GM11168 (cell line): ENCODE measurements at regions not wholly inside any gene's neighbourhood (a gene's known extent, or its start where the extent isn't known, plus 50 kb on each side); places are given as distances from the start of the nearest gene placed in this dataset.

Experiments
- in situ Hi-C: fragments of 300-500 bp; cut with MboI; formaldehyde crosslinking; loops from one replicate; pipeline ENCODE4 v1.12.0; 2022; ENCODE audit warnings: low sequenced_read_pairs; ENCODE audit not compliant: unreplicated experiment

DNA sequence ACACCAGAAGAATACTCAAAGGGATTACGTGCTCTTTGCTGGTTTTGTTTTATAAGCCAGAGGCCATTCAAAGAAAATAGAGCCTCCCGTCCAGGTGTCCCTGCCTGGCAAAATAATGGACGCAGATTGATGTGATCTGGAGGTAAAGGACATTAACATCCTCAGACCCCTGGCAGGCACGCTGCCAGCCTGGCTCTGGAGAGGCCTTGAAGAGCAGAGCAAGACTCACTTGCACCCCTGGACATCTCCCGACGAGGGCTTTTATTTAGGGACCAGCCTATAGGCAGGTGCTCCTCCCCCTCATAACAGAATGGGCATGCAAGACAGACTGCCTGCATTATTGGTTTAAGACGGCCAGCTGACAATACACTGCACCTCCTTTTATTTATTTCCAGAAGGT, 291.3 kb downstream of the BCL11A start:
- in situ Hi-C loops, result no loop called here

GRCh38 chr2:60260639-60261296, 292.7 kb downstream of the BCL11A start:
- in situ Hi-C loops, result no loop called here

DNA sequence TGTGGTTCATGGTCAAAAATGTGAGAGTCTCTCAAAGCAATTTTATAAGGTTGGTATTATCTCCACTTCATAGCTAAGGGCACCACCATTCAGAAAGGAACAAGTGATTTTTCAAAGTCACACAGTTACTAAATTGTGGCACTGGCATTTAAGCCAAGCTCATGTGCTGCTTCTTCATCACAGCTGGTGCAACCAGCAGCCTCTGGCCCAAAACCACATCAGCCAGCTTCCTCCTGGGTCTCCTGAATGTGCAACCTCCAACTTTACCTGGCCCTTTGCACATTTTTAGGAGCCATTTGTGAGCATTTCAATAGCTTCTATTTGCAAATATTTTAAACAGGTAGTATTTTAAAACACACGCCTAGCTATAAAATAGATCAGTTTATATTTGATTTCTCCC, 293.7 kb downstream of the BCL11A start:
- in situ Hi-C loops, result no loop called here

DNA sequence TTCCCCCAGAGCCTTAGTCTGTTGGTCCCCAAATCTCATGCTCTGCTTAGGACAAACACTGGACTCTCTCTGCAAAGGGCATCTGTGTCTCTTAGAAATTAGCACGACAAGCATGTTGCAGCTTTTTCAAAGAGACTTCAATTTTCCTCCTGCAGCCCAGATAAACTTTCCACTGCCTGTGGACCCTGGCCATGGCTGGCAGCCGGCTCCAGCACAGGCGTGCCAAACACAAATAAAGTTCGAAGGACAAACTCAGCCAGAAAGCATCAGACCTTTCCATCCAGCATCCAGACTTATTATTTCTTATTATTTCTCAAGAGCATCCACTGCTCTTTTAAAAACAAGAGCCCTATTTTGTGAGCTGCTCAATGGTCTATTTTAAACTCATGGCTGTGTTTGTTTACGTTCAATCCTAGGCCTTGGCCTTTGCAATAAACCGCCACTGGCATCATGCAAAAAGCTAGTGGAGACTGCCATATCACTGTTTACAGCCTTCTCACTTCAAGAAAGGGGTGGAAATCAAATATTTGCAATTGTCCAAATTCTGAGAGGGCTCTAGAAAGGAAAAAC, 300.8 kb downstream of the BCL11A start:
- in situ Hi-C loops, result no loop called here

- in situ Hi-C loops, result no loop called here
These were observed 302.2 kb downstream of the BCL11A start for GRCh38 chr2:60251247-60251646.

GRCh38 chr2:60249879-60250278, 303.6 kb downstream of the BCL11A start:
- in situ Hi-C loops, result no loop called here

GRCh38 chr2:60247471-60247870, 306.0 kb downstream of the BCL11A start:
- in situ Hi-C loops, result no loop called here

DNA sequence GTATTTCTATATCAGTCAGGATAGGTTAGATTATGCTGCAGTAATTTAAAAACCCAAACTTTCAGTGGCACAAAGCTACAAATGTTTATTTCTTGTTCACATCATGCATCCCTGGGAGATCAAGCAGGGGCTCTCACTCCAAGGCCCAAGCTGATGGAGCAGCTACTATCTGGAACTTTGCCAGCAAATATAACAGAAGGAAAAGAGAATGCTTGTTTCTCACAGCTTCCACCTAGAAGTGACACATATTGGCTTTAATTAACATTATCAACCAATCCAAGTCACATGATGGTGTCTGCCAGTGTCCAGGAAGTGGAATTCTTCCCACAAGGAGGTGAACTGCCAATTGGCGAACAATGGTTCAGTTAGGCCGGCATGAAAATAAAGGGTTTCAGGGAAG, 306.9 kb downstream of the BCL11A start:
- in situ Hi-C loops, result no loop called here

DNA sequence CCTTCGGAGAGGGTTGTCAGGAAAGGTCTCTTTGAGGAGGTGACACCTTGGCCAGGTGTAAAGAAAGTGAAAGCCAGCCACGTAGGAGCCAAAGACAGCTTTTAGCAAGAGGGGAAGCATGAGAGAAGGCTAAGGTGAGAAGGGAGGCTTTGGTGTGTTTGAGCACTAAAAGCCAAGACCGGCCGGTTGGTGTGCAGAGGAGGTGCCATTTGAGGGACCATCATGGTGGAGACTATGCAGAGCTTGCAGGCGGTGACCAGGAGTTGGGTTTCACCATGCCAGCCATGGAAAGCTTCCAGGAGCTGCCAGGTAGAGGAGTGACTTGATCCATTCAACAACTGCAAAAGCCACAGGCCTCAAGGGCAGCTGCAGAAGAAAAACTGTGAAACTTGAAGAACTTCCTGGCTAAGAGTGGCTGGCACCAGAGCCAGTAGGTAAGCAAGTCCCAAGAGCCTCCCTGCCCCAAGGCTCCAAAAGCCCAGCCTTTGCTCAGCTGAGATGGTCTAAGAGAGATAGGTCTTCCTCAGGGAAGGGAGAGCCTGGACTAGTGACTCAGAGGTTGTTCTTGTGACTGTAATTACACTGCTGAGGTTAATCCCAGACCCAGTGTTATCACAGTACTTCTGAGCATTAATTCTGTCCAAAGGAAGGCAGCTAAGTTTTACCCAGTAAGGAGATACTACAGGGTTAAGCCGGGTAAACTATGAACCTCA, 319.0 kb downstream of the BCL11A start:
- in situ Hi-C loops, result no loop called here

GRCh38 chr2:60230596-60230995, 322.9 kb downstream of the BCL11A start:
- in situ Hi-C loops, result no loop called here

DNA sequence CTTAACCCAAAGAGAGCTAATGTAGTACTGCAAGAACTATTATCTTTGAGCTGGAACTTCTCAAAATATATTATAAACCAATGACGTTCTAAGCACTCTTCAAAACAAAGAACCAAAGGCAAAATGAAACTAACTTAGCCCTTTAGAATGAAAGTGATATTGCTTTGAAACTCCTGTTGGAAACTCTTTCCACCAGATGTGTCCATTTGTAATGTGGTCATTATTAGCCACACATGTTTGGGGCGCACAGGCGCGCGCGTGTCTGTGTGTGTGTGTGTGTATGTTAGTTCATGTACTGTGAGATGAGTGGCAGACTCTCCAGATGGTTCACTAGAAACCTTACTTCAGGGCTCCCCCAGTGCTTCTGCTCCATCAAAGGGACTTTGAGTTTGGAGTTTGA, 323.4 kb downstream of the BCL11A start:
- in situ Hi-C loops, result no loop called here

GRCh38 chr2:60226943-60227342, 326.5 kb downstream of the BCL11A start:
- in situ Hi-C loops, result no loop called here

- in situ Hi-C loops, result no loop called here
These were observed 327.3 kb downstream of the BCL11A start for GRCh38 chr2:60226191-60226590.

GRCh38 chr2:60223859-60224258, 329.6 kb downstream of the BCL11A start:
- in situ Hi-C loops, result no loop called here

DNA sequence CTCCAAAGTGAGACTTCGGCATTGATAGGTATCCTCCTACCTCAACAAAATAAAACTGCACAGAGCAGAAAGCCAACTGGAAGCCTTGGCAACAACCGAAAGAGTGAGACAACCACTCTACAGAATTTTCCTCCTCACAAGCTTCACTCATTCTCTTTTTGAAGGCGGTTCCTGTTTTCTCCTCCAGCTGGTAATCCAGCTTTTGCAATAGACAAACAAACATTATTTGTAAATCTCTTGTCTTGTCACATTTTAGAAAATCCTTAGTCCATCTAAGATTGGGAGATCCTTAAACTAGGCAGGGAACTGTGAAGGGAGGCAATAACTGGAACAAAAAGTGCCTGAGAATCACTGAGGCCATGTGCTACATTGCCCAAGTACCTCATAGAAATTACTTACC, 332.4 kb downstream of the BCL11A start:
- in situ Hi-C loops, result no loop called here

DNA sequence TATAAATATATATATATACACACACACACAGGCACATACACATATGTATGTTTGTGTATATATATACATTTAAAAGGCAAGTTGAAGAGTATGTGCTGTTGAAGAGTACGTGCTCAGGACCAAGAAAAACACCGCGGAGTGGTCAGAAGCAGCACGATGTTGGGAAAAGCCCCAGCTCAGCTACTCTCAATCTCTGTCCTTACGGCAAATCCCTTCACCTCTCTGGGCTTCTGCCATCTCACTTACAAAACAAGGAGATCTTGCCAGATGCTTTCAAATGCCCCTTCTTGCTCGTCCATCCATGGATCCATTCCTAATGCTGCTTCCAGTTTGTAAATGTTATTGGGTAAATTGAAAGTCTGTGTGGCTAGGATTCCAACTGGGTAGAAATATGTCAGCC, 333.9 kb downstream of the BCL11A start:
- in situ Hi-C loops, result no loop called here

- in situ Hi-C loops, result no loop called here
These were observed 336.9 kb downstream of the BCL11A start for GRCh38 chr2:60216452-60216995.

- in situ Hi-C loops, result no loop called here
These were observed 338.0 kb downstream of the BCL11A start for GRCh38 chr2:60215386-60215901.

- in situ Hi-C loops, result no loop called here
These were observed 338.9 kb downstream of the BCL11A start for GRCh38 chr2:60214626-60214875.

DNA sequence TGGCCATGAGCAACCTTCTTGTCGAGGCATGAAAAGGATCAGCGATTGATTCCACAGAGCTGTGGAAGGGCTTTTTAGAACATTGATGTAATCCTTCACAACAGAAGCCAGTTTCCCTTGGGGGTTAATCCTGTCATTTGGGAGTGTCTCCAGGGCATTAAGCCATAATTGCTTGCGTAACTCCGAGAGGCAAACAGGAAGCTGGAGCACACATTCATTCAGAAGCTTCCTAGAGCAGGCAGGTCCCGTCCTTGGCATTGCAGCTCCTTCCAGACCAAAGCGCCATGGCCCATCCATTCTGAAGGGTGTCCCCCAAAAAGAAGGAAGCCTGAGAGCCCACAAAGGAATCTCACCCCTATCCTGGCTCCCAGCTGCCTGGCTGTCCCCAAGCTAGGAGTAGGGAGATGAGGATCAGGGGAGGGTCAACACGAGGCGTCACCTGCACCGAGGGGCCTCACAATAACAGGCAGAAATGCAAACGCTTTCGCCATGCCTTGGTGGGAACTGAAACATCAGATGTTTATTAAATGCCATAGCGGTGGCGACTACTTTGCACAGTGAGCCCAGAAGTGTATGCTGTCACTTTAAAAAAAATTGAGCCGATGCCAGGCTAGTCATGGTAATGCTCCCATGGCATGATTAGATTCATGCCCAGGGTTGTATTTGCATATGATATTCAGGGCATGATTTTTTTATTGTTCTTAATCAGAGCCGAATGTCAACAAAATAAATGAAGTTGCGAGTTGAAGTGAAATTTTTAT, 339.4 kb downstream of the BCL11A start:
- in situ Hi-C loops, result no loop called here
